Gastroesophageal sphincter (tissue), 4 donors: ENCODE measurements at regions not wholly inside any gene's neighbourhood (a gene's known extent, or its start where the extent isn't known, plus 50 kb on each side); places are given as distances from the start of the nearest gene placed in this dataset.

Source experiments
- ATAC-seq: fragments of 150-250 bp; one replicate; pipeline ENCODE4 v1.9.1; 2016; ENCODE audit warnings: mild to moderate bottlenecking, moderate library complexity
- H3K27ac ChIP-seq, 4 donors: fragments of 200-600 bp; sonication (generic) in 3 of 4; 1 replicate in 3 of 4; 2 replicates in 1 of 4; pipeline ENCODE4 v1.5.1; 2016 to 2019
- H3K27me3 ChIP-seq: fragments of 200-600 bp; sonication (generic); one replicate; pipeline ENCODE4 v1.5.1; 2019
- H3K36me3 ChIP-seq, 2 donors: fragments of 200-600 bp; sonication (generic); one replicate each; pipeline ENCODE4 v1.5.1; 2019; ENCODE audit warnings: control low read depth in 1 of 2
- H3K4me1 ChIP-seq, 3 donors: fragments of 200-600 bp; sonication (generic); 1 replicate in 2 of 3; 2 replicates in 1 of 3; pipeline ENCODE4 v1.5.1; 2016 to 2019; ENCODE audit warnings: control low read depth in 2 of 3
- H3K4me3 ChIP-seq, 2 donors: fragments of 200-600 bp; sonication (generic); one replicate each; pipeline ENCODE4 v1.5.1; 2019; ENCODE audit warnings: mild to moderate bottlenecking in 1 of 2, moderate library complexity in 1 of 2
- H3K9me3 ChIP-seq, 3 donors: fragments of 200-600 bp; sonication (generic); one replicate each; pipeline ENCODE4 v1.5.1; 2017 to 2019; ENCODE audit warnings: control low read depth in 2 of 3
- CTCF ChIP-seq, 4 experiments: fragments of 200-600 bp in 2 of 4; fragments of 450-650 bp in 2 of 4; sonication (generic) in 1 of 4; IDR thresholded peaks; one replicate each; pipeline ENCODE4 v1.5.1; 2017 to 2019; ENCODE audit warnings: antibody characterized with exemption in 4 of 4, mild to moderate bottlenecking in 2 of 4, moderate library complexity in 2 of 4
- EP300 ChIP-seq: sonication (generic); formaldehyde crosslinking; IDR thresholded peaks from one replicate; pipeline ENCODE4 v1.6.1; 2017; ENCODE audit warnings: antibody characterized with exemption, mild to moderate bottlenecking
- POLR2A ChIP-seq, 2 donors: fragments of 450-650 bp; IDR thresholded peaks; one replicate each; pipeline ENCODE4 v1.6.1; 2017; ENCODE audit warnings: antibody characterized with exemption in 2 of 2, mild to moderate bottlenecking in 2 of 2, moderate library complexity in 1 of 2
- POLR2AphosphoS5 ChIP-seq: sonication (generic); formaldehyde crosslinking; IDR thresholded peaks from one replicate; pipeline ENCODE4 v1.6.1; 2017; ENCODE audit warnings: antibody characterized with exemption
- WGBS, 2 donors: methylation state at CpG; one replicate each; pipeline ENCODE4 v1.1.5; 2018; ENCODE audit warnings: low coverage in 1 of 2; 5-methylcytosine and 5-hydroxymethylcytosine counted together

- 96 to 100% methylated on average over 1 to 9 of the region's 16 CpGs for WGBS, 2 donors
- no peak for ATAC-seq
- H3K4me1 ChIP-seq: no peaks in the 10 kb centered on the region
- no peaks in the 10 kb centered on the region for H3K9me3 ChIP-seq
- H3K27me3 ChIP-seq: no peaks in the 10 kb centered on the region
- H3K36me3 ChIP-seq: no peaks in the 10 kb centered on the region
- TF ChIP-seq CTCF (IDR thresholded peaks at IDR 0.05): no peak
- no peak for TF ChIP-seq POLR2AphosphoS5
- TF ChIP-seq POLR2A (IDR thresholded peaks at IDR 0.05): no peak
- TF ChIP-seq EP300: no peak
- no peak overlapping the region for H3K27ac ChIP-seq
- no peak overlapping the region for H3K4me3 ChIP-seq
Observed at GRCh38 chr6:6970851-6971250, 136.9 kb upstream of the RREB1 start.

- Histone ChIP-seq H3K36me3 (no peaks in the 10 kb centered on the region), H3K9me3 (no peaks in the 10 kb centered on the region), H3K27ac (no peak overlapping the region), H3K4me3 (no peak overlapping the region), H3K4me1 (no peaks in the 10 kb centered on the region), H3K27me3 (no peaks in the 10 kb centered on the region)
- TF ChIP-seq POLR2AphosphoS5 (no peak), CTCF (IDR thresholded peaks at IDR 0.05) (no peak), POLR2A (IDR thresholded peaks at IDR 0.05) (no peak), EP300 (no peak)
- no peak for ATAC-seq
- WGBS, 2 donors: 71 to 80% methylated on average over 3 to 5 of the region's 11 CpGs
Observed at GRCh38 chr6:6971369-6971768, 136.4 kb upstream of the RREB1 start.

GRCh38 chr6:6972456-6972855 lies 135.3 kb upstream of the RREB1 start:
- ATAC-seq: no peak
- WGBS, 2 donors: 38 to 61% methylated on average over 2 of the region's 2 CpGs
- H3K36me3 ChIP-seq: no peaks in the 10 kb centered on the region

GRCh38 chr6:6973721-6974120 lies 134.0 kb upstream of the RREB1 start:
- no peaks in the 10 kb centered on the region for H3K36me3 ChIP-seq
- H3K9me3 ChIP-seq: no peaks in the 10 kb centered on the region
- H3K4me1 ChIP-seq: no peaks in the 10 kb centered on the region
- no peak for ATAC-seq
- 79 to 100% methylated on average over 2 to 4 of the region's 6 CpGs for WGBS, 2 donors
- no peaks in the 10 kb centered on the region for H3K27me3 ChIP-seq
- H3K4me3 ChIP-seq: no peak overlapping the region
- H3K27ac ChIP-seq: no peak overlapping the region
- TF ChIP-seq POLR2AphosphoS5 (no peak), POLR2A (IDR thresholded peaks at IDR 0.05) (no peak), EP300 (no peak), CTCF (IDR thresholded peaks at IDR 0.05) (no peak)

More at GRCh38 chr6:6972456-6972855, 135.3 kb upstream of the RREB1 start:
- Histone ChIP-seq H3K4me3 (no peak overlapping the region), H3K27ac (no peak overlapping the region), H3K4me1 (no peaks in the 10 kb centered on the region), H3K9me3 (no peaks in the 10 kb centered on the region), H3K27me3 (no peaks in the 10 kb centered on the region)
- TF ChIP-seq POLR2A (IDR thresholded peaks at IDR 0.05) (no peak), CTCF (IDR thresholded peaks at IDR 0.05) (no peak), EP300 (no peak), POLR2AphosphoS5 (no peak)

- no peak for ATAC-seq
- 66 to 75% methylated on average over 3 of the region's 6 CpGs for WGBS, 2 donors
- Histone ChIP-seq H3K27ac (no peak overlapping the region), H3K9me3 (no peaks in the 10 kb centered on the region), H3K4me1 (no peaks in the 10 kb centered on the region), H3K27me3 (no peaks in the 10 kb centered on the region), H3K36me3 (no peaks in the 10 kb centered on the region), H3K4me3 (no peak overlapping the region)
- no peak for TF ChIP-seq POLR2A (IDR thresholded peaks at IDR 0.05)
- TF ChIP-seq CTCF (IDR thresholded peaks at IDR 0.05): no peak
- no peak for TF ChIP-seq POLR2AphosphoS5
- TF ChIP-seq EP300: no peak
Observed at GRCh38 chr6:6975459-6976111, 132.2 kb upstream of the RREB1 start.
